ENCODE measurements at regions not wholly inside any gene's neighbourhood (a gene's known extent, or its start where the extent isn't known, plus 50 kb on each side); places are given as distances from the start of the nearest gene placed in this dataset.

DNA sequence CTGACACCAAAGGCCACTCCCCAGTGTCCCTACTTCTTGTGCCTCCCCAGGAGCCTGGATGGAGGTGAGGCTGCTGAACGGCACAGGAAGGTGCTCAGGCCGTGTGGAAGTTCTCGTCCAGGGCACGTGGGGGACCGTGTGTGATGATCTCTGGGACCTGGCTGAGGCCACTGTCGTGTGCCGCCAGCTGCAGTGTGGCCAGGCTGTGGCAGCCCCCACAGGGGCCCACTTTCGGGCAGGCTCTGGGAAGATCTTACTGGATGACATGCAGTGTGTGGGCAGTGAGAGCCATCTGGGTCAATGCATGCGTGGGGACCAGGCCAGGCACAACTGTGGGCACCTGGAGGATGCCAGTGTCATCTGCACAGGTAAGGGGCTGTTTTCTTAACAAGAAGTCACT lies 57.0 kb upstream of the C10orf120 start:
- peaks cover 3 to 6% of the 10 kb centered on the region in 2 donors for H3K9me3 ChIP-seq (replicated peaks in 1 of 2; ENCODE audit: control insufficient read depth in 2 of 2, insufficient read depth in 1 of 2, low read depth in 1 of 2, low read length in 2 of 2)
- no peak overlapping the region for H4K91ac ChIP-seq (ENCODE audit: low read depth, low read length, poor library complexity)
- peak overlapping the region; percentile 85 for H3K23ac ChIP-seq (ENCODE audit: low read depth, low read length, poor library complexity)
- no peaks in the 10 kb centered on the region for H3K27me3 ChIP-seq (ENCODE audit: control insufficient read depth in 3 of 3, insufficient read depth in 3 of 3, low read depth in 1 of 3, low read length in 3 of 3)
- H2AFZ ChIP-seq (ENCODE audit: low read length), result no peak overlapping the region
- H3K4me3 ChIP-seq (ENCODE audit: low read length in 2 of 2), result no peak overlapping the region
- H2AK5ac ChIP-seq (ENCODE audit: low read depth, low read length), result no peak overlapping the region
- peak overlapping the region; percentile 13 for H3K18ac ChIP-seq (ENCODE audit: low read length)
- no peak overlapping the region for H2BK12ac ChIP-seq (ENCODE audit: low read length)
- no peak overlapping the region for H2BK5ac ChIP-seq (ENCODE audit: low read length)
- no peak overlapping the region for H3K4ac ChIP-seq (ENCODE audit: low read length)
- no peaks in the 10 kb centered on the region for H3K36me3 ChIP-seq (replicated peaks in 1 of 2; ENCODE audit: control insufficient read depth in 2 of 2, insufficient read depth in 2 of 2, low read length in 2 of 2)
- no peaks in the 10 kb centered on the region for H3K79me1 ChIP-seq (ENCODE audit: low read depth, low read length)
- H2BK15ac ChIP-seq (ENCODE audit: low read length), result no peak overlapping the region
- H3K9ac ChIP-seq (ENCODE audit: low read depth, low read length, poor library complexity), result no peak overlapping the region
- no peak overlapping the region for H3K27ac ChIP-seq (replicated peaks; ENCODE audit: low read length)
- no peak overlapping the region for H2BK120ac ChIP-seq (ENCODE audit: low read depth, low read length)
- DNase-seq (ENCODE audit: low spot score), result no peak
- H3K4me2 ChIP-seq (ENCODE audit: insufficient read depth, low read length, poor library complexity, severe bottlenecking), result no peak overlapping the region
- WGBS, 2 donors (ENCODE audit: extremely low coverage in 2 of 2, insufficient read length in 2 of 2, insufficient replicate concordance in 1 of 2), result no CpG with 5 or more reads among the region's 9 CpGs
- no peak overlapping the region for H4K8ac ChIP-seq (ENCODE audit: low read depth, low read length)
- H3K14ac ChIP-seq (ENCODE audit: low read length), result no peak overlapping the region
- H3K4me1 ChIP-seq (ENCODE audit: control insufficient read depth in 2 of 2, insufficient read depth in 1 of 2, low read depth in 1 of 2, low read length in 2 of 2), result no peaks in the 10 kb centered on the region

DNA sequence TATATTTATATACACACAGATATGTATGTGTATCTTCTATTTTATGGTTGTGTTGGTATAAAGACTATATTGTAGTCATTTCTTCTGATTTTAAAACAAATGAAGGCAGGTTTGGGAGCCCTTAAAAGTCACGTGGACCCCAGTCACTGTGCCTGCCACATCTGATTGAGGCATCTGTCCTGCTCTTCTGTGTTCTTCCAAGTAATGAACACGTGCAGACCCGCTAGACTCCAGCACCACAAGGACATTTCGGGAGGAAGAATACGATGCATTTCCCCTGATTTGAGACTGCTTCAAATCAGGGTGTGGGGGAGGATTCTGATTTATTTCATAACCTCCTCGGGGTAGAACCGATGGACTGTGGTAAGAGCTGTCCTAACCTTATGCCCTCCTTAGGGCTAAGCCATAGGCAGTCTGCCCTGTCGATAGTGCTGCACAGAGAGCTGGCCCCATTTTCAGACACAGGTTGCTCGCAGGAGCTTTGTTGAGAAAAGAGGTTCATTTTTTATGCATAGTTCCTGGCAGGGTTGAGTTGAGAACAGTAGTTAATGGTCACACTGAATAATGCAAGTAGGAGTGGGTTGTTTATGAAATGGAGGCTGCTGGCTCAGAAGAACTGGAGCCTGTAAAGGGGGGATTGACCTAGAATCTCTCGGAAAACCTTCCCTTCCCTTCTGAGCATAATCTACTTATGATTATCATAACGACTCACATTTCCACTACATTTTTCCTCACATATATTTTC lies 55.0 kb upstream of the C10orf120 start:
- H3K27ac ChIP-seq (replicated peaks; ENCODE audit: low read length), result no peak overlapping the region
- H3K4me1 ChIP-seq (ENCODE audit: control insufficient read depth in 2 of 2, insufficient read depth in 1 of 2, low read depth in 1 of 2, low read length in 2 of 2), result no peaks in the 10 kb centered on the region
- H3K14ac ChIP-seq (ENCODE audit: low read length), result no peak overlapping the region
- H3K27me3 ChIP-seq (ENCODE audit: control insufficient read depth in 3 of 3, insufficient read depth in 3 of 3, low read depth in 1 of 3, low read length in 3 of 3), result no peaks in the 10 kb centered on the region
- H3K4me2 ChIP-seq (ENCODE audit: insufficient read depth, low read length, poor library complexity, severe bottlenecking), result no peak overlapping the region
- no peak overlapping the region for H2AFZ ChIP-seq (ENCODE audit: low read length)
- peaks cover 3% of the 10 kb centered on the region in 2 donors for H3K9me3 ChIP-seq (replicated peaks in 1 of 2; ENCODE audit: control insufficient read depth in 2 of 2, insufficient read depth in 1 of 2, low read depth in 1 of 2, low read length in 2 of 2)
- peak overlapping the region in 1 of 2 donors; percentile 21 for H3K4me3 ChIP-seq (ENCODE audit: low read length in 2 of 2)
- no peaks in the 10 kb centered on the region for H3K79me1 ChIP-seq (ENCODE audit: low read depth, low read length)
- no peak overlapping the region for H2BK120ac ChIP-seq (ENCODE audit: low read depth, low read length)
- no peak overlapping the region for H3K18ac ChIP-seq (ENCODE audit: low read length)
- no peak overlapping the region for H3K9ac ChIP-seq (ENCODE audit: low read depth, low read length, poor library complexity)
- H3K4ac ChIP-seq (ENCODE audit: low read length), result no peak overlapping the region
- no peak overlapping the region for H2AK5ac ChIP-seq (ENCODE audit: low read depth, low read length)
- no peak overlapping the region for H2BK12ac ChIP-seq (ENCODE audit: low read length)
- 100% methylated on average over 1 of the region's 11 CpGs; no CpG with 5 or more reads in 1 of the 2 donors for WGBS, 2 donors (ENCODE audit: extremely low coverage in 2 of 2, insufficient read length in 2 of 2, insufficient replicate concordance in 1 of 2)
- no peak overlapping the region for H2BK15ac ChIP-seq (ENCODE audit: low read length)
- no peak overlapping the region for H3K23ac ChIP-seq (ENCODE audit: low read depth, low read length, poor library complexity)
- no peaks in the 10 kb centered on the region for H3K36me3 ChIP-seq (replicated peaks in 1 of 2; ENCODE audit: control insufficient read depth in 2 of 2, insufficient read depth in 2 of 2, low read length in 2 of 2)
- H4K8ac ChIP-seq (ENCODE audit: low read depth, low read length), result no peak overlapping the region
- H2BK5ac ChIP-seq (ENCODE audit: low read length), result no peak overlapping the region
- no peak for DNase-seq (ENCODE audit: low spot score)
- no peak overlapping the region for H4K91ac ChIP-seq (ENCODE audit: low read depth, low read length, poor library complexity)

DNA sequence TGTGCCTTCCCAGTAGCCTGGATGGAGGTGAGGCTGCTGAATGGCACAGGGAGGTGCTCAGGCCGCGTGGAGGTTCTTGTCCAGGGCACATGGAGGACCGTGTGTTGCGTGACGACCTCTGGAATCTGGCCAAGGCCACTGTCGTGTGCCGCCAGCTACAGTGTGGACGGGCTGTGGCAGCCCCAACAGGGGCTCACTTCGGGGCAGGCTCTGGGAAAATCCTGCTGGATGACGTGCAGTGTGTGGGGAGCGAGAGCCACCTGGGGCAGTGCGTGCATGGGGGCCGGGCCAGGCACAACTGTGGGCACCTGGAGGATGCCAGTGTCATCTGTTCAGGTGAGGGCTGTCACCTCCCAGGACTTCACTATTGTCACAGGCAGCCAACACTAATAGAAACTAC lies 50.2 kb upstream of the C10orf120 start:
- no peaks in the 10 kb centered on the region for H3K79me1 ChIP-seq (ENCODE audit: low read depth, low read length)
- no peaks in the 10 kb centered on the region for H3K36me3 ChIP-seq (replicated peaks in 1 of 2; ENCODE audit: control insufficient read depth in 2 of 2, insufficient read depth in 2 of 2, low read length in 2 of 2)
- H4K91ac ChIP-seq (ENCODE audit: low read depth, low read length, poor library complexity), result no peak overlapping the region
- no peak overlapping the region for H2BK15ac ChIP-seq (ENCODE audit: low read length)
- no peak overlapping the region for H2BK12ac ChIP-seq (ENCODE audit: low read length)
- H3K27me3 ChIP-seq (ENCODE audit: control insufficient read depth in 3 of 3, insufficient read depth in 3 of 3, low read depth in 1 of 3, low read length in 3 of 3), result no peaks in the 10 kb centered on the region
- H3K23ac ChIP-seq (ENCODE audit: low read depth, low read length, poor library complexity), result no peak overlapping the region
- H2AFZ ChIP-seq (ENCODE audit: low read length), result no peak overlapping the region
- DNase-seq (ENCODE audit: low spot score), result no peak
- no peaks in the 10 kb centered on the region for H3K4me1 ChIP-seq (ENCODE audit: control insufficient read depth in 2 of 2, insufficient read depth in 1 of 2, low read depth in 1 of 2, low read length in 2 of 2)
- no peak overlapping the region for H4K8ac ChIP-seq (ENCODE audit: low read depth, low read length)
- H2BK5ac ChIP-seq (ENCODE audit: low read length), result no peak overlapping the region
- H3K27ac ChIP-seq (replicated peaks; ENCODE audit: low read length), result no peak overlapping the region
- no peak overlapping the region for H2AK5ac ChIP-seq (ENCODE audit: low read depth, low read length)
- peak overlapping the region; percentile 9 for H3K9ac ChIP-seq (ENCODE audit: low read depth, low read length, poor library complexity)
- H3K4ac ChIP-seq (ENCODE audit: low read length), result no peak overlapping the region
- H3K9me3 ChIP-seq (replicated peaks in 1 of 2; ENCODE audit: control insufficient read depth in 2 of 2, insufficient read depth in 1 of 2, low read depth in 1 of 2, low read length in 2 of 2), result no peaks in the 10 kb centered on the region
- H3K14ac ChIP-seq (ENCODE audit: low read length), result peak overlapping the region; percentile 64
- peak overlapping the region; percentile 52 for H2BK120ac ChIP-seq (ENCODE audit: low read depth, low read length)
- H3K4me3 ChIP-seq (ENCODE audit: low read length in 2 of 2), result peak overlapping the region in 1 of 2 donors; percentile 25
- no CpG with 5 or more reads among the region's 13 CpGs for WGBS, 2 donors (ENCODE audit: extremely low coverage in 2 of 2, insufficient read length in 2 of 2, insufficient replicate concordance in 1 of 2)
- peak overlapping the region; percentile 54 for H3K18ac ChIP-seq (ENCODE audit: low read length)
- H3K4me2 ChIP-seq (ENCODE audit: insufficient read depth, low read length, poor library complexity, severe bottlenecking), result no peak overlapping the region
